CD4-positive, alpha-beta memory T cell (primary cell): ENCODE measurements at regions not wholly inside any gene's neighbourhood (a gene's known extent, or its start where the extent isn't known, plus 50 kb on each side); places are given as distances from the start of the nearest gene placed in this dataset.
A peak's percentile ranks its signal among the peaks of the same experiment; 100 is the strongest.

ENCODE experiments used
- CTCF ChIA-PET: fragments of 350-600 bp; sonication (Branson Sonifier 250); formaldehyde crosslinking; loops from one replicate; lab custom pipeline; 2021; ENCODE audit warnings: inconsistent platforms; ENCODE audit not compliant: partially characterized antibody; lab: Charles Lee
- POLR2A ChIA-PET: fragments of 350-600 bp; sonication (Branson Sonifier 250); formaldehyde crosslinking; loops from one replicate; lab custom pipeline; 2021; ENCODE audit not compliant: partially characterized antibody; lab: Charles Lee
- DNase-seq, 5 donors: peaks; one replicate each; pipeline versions ENCODE4 v3.0.0 to v3.0.0-alpha.2; 2020 to 2022; ENCODE audit warnings: mixed read lengths in 1 of 5
- H3K27ac ChIP-seq: one replicate; pipeline ENCODE4 v1.7.0; 2013; ENCODE audit warnings: low read depth, low read length
- H3K27me3 ChIP-seq: 2 replicates; pipeline ENCODE4 v1.7.0; 2013; ENCODE audit warnings: mild to moderate bottlenecking, low read length, moderate library complexity; ENCODE audit not compliant: insufficient read depth
- H3K36me3 ChIP-seq: 2 replicates; pipeline ENCODE4 v1.7.0; 2013; ENCODE audit warnings: mild to moderate bottlenecking, low read length, moderate library complexity; ENCODE audit not compliant: insufficient read depth
- H3K4me1 ChIP-seq: 2 replicates; pipeline ENCODE4 v1.7.0; 2013; ENCODE audit warnings: mild to moderate bottlenecking, low read length, moderate library complexity; ENCODE audit not compliant: insufficient read depth
- H3K4me3 ChIP-seq, 2 donors: one replicate each; pipeline ENCODE4 v1.7.0; 2013; ENCODE audit warnings: low read length in 2 of 2, mild to moderate bottlenecking in 1 of 2
- H3K9me3 ChIP-seq, 2 donors: one replicate each; pipeline ENCODE4 v1.7.0; 2013; ENCODE audit warnings: low read length in 2 of 2, control low read depth in 1 of 2; ENCODE audit not compliant: control insufficient read depth in 1 of 2
- H3K27ac Mint-ChIP-seq, 7 donors: one replicate each; pipeline ENCODE4 v1.8.0; 2020 to 2021; ENCODE audit warnings: mixed read lengths in 7 of 7, mild to moderate bottlenecking in 6 of 7, inconsistent platforms in 3 of 7, moderate library complexity in 3 of 7
- H3K27me3 Mint-ChIP-seq, 2 donors: one replicate each; pipeline ENCODE4 v1.8.0; 2020 to 2021; ENCODE audit warnings: mixed read lengths in 2 of 2
- H3K36me3 Mint-ChIP-seq, 2 donors: one replicate each; pipeline ENCODE4 v1.8.0; 2020 to 2021; ENCODE audit warnings: mixed read lengths in 2 of 2, inconsistent platforms in 1 of 2, mild to moderate bottlenecking in 1 of 2
- H3K4me1 Mint-ChIP-seq, 4 donors: one replicate each; pipeline ENCODE4 v1.8.0; 2020 to 2021; ENCODE audit warnings: mixed read lengths in 4 of 4, mild to moderate bottlenecking in 1 of 4
- H3K4me3 Mint-ChIP-seq, 8 donors: one replicate each; pipeline ENCODE4 v1.8.0; 2020 to 2021; ENCODE audit warnings: mixed read lengths in 8 of 8, mild to moderate bottlenecking in 7 of 8, moderate library complexity in 6 of 8, inconsistent platforms in 3 of 8
- H3K9me3 Mint-ChIP-seq, 8 donors: one replicate each; pipeline ENCODE4 v1.8.0; 2020 to 2021; ENCODE audit warnings: mixed read lengths in 8 of 8, mild to moderate bottlenecking in 5 of 8, inconsistent platforms in 3 of 8, moderate library complexity in 1 of 8
- intact Hi-C: fragments of 100-400 bp; cut with micrococcal nuclease; formaldehyde crosslinking; loops from one replicate; pipeline ENCODE4 v1.15.1; 2023

GRCh38 chr5:160479220-160479619 is 57.6 kb downstream of the PTTG1 start:
- H3K27me3 Mint-ChIP-seq: no peaks in the 10 kb centered on the region
- no peak overlapping the region for H3K4me3 ChIP-seq

GRCh38 chr5:160479926-160480325 is 58.3 kb downstream of the PTTG1 start:
- Mint-ChIP-seq H3K4me1 (peaks cover 37 to 85% (median 55%) of the 10 kb centered on the region in 4 donors), H3K36me3 (peaks cover 4 to 17% of the 10 kb centered on the region in 2 donors), H3K9me3 (no peaks in the 10 kb centered on the region), H3K4me3 (peak overlapping the region in 3 of 8 donors; percentile 10 to 81 (median 29)), H3K27me3 (no peaks in the 10 kb centered on the region), H3K27ac (peak overlapping the region in 4 of 7 donors; percentile 36 to 94 (median 60))
- CTCF ChIA-PET: interaction anchor here (3.5 to 5.5 kb wide), 2 partner anchors 12 to 41 kb away, joined by 11 to 29 read pairs; no protein-coding TSS in a partner anchor
- H3K27me3 ChIP-seq: no peaks in the 10 kb centered on the region
- no peaks in the 10 kb centered on the region for H3K36me3 ChIP-seq
- no peaks in the 10 kb centered on the region for H3K9me3 ChIP-seq
- POLR2A ChIA-PET: interaction anchor here (3.5 kb wide), 1 partner anchor 12 kb away, joined by 35 read pairs; no protein-coding TSS in a partner anchor
- H3K27ac ChIP-seq: peak overlapping the region; percentile 1
- intact Hi-C loops: no loop called here
- no peak for DNase-seq
- H3K4me1 ChIP-seq: peaks cover 71% of the 10 kb centered on the region
- no peak overlapping the region for H3K4me3 ChIP-seq

More at GRCh38 chr5:160479220-160479619, 57.6 kb downstream of the PTTG1 start:
- DNase-seq: no peak
- Histone ChIP-seq H3K9me3 (no peaks in the 10 kb centered on the region), H3K27ac (no peak overlapping the region), H3K27me3 (no peaks in the 10 kb centered on the region), H3K36me3 (no peaks in the 10 kb centered on the region), H3K4me1 (peaks cover 71% of the 10 kb centered on the region)
- H3K4me3 Mint-ChIP-seq: peak overlapping the region in 3 of 8 donors; percentile 15 to 81 (median 17)
- CTCF ChIA-PET: interaction anchor here (2.1 to 5.5 kb wide), 3 partner anchors 11 to 41 kb away, joined by 9 to 29 read pairs (median 11); no protein-coding TSS in a partner anchor
- POLR2A ChIA-PET: interaction anchor here (3.5 kb wide), 1 partner anchor 11 kb away, joined by 35 read pairs; no protein-coding TSS in a partner anchor
- peak overlapping the region in 5 of 7 donors; percentile 24 to 94 (median 61) for H3K27ac Mint-ChIP-seq
- intact Hi-C loops: no loop called here
- no peaks in the 10 kb centered on the region for H3K9me3 Mint-ChIP-seq
- H3K4me1 Mint-ChIP-seq: peaks cover 36 to 85% (median 52%) of the 10 kb centered on the region in 4 donors
- H3K36me3 Mint-ChIP-seq: peaks cover 4 to 17% of the 10 kb centered on the region in 2 donors

GRCh38 chr5:160480652-160481051 is 59.0 kb downstream of the PTTG1 start:
- Histone ChIP-seq H3K9me3 (no peaks in the 10 kb centered on the region), H3K27me3 (no peaks in the 10 kb centered on the region), H3K4me1 (peaks cover 71% of the 10 kb centered on the region), H3K4me3 (no peak overlapping the region), H3K27ac (no peak overlapping the region), H3K36me3 (no peaks in the 10 kb centered on the region)
- Mint-ChIP-seq H3K36me3 (peaks cover 4 to 16% of the 10 kb centered on the region in 2 donors), H3K9me3 (no peaks in the 10 kb centered on the region), H3K4me3 (no peak overlapping the region), H3K27me3 (no peaks in the 10 kb centered on the region), H3K27ac (peak overlapping the region in 4 of 7 donors; percentile 46 to 94 (median 78)), H3K4me1 (peaks cover 37 to 85% (median 57%) of the 10 kb centered on the region in 4 donors)
- CTCF ChIA-PET: interaction anchor here (0.6 to 5.5 kb wide), 4 partner anchors 13 to 891 kb away, joined by 3 to 29 read pairs (median 3); no protein-coding TSS in a partner anchor
- intact Hi-C loops: no loop called here
- POLR2A ChIA-PET: interaction anchor here (0.7 to 1.5 kb wide), 2 partner anchors 10 to 14 kb away, joined by 3 read pairs; no protein-coding TSS in a partner anchor
- no peak for DNase-seq

GRCh38 chr5:160484678-160485077 is 63.0 kb downstream of the PTTG1 start:
- Mint-ChIP-seq H3K4me1 (peaks cover 25 to 68% (median 41%) of the 10 kb centered on the region in 4 donors), H3K27me3 (no peaks in the 10 kb centered on the region), H3K4me3 (peak overlapping the region in 2 of 8 donors; percentile 22 to 51), H3K9me3 (no peaks in the 10 kb centered on the region), H3K36me3 (peaks cover 9 to 28% of the 10 kb centered on the region in 2 donors), H3K27ac (peak overlapping the region; percentile 27 to 90 (median 76))
- Histone ChIP-seq H3K9me3 (no peaks in the 10 kb centered on the region), H3K4me1 (peaks cover 50% of the 10 kb centered on the region), H3K4me3 (no peak overlapping the region), H3K27me3 (no peaks in the 10 kb centered on the region), H3K27ac (no peak overlapping the region), H3K36me3 (no peaks in the 10 kb centered on the region)
- no peak for DNase-seq
- POLR2A ChIA-PET: interaction anchor here (1.4 to 3.2 kb wide), 4 partner anchors 9 to 46 kb away, joined by 6 to 27 read pairs (median 8); no protein-coding TSS in a partner anchor
- intact Hi-C loops: no loop called here
- CTCF ChIA-PET: interaction anchor here (1.4 to 1.9 kb wide), 3 partner anchors 23 to 46 kb away, joined by 3 to 8 read pairs (median 5); no protein-coding TSS in a partner anchor

- Histone ChIP-seq H3K27ac (peak overlapping the region; percentile 15), H3K36me3 (no peaks in the 10 kb centered on the region), H3K27me3 (no peaks in the 10 kb centered on the region), H3K4me1 (peaks cover 43% of the 10 kb centered on the region), H3K9me3 (no peaks in the 10 kb centered on the region), H3K4me3 (no peak overlapping the region)
- CTCF ChIA-PET: interaction anchor here (1.4 to 1.9 kb wide), 3 partner anchors 22 to 47 kb away, joined by 3 to 8 read pairs (median 5); no protein-coding TSS in a partner anchor
- H3K27ac Mint-ChIP-seq: peak overlapping the region; percentile 27 to 90 (median 70)
- DNase-seq: no peak
- H3K4me1 Mint-ChIP-seq: peaks cover 22 to 60% (median 35%) of the 10 kb centered on the region in 4 donors
- H3K27me3 Mint-ChIP-seq: no peaks in the 10 kb centered on the region
- H3K4me3 Mint-ChIP-seq: peak overlapping the region in 3 of 8 donors; percentile 22 to 72 (median 54)
- peaks cover 9 to 25% of the 10 kb centered on the region in 2 donors for H3K36me3 Mint-ChIP-seq
- intact Hi-C loops: no loop called here
- H3K9me3 Mint-ChIP-seq: no peaks in the 10 kb centered on the region
- POLR2A ChIA-PET: interaction anchor here (0.6 to 3.2 kb wide), 6 partner anchors 10 to 64 kb away, joined by 3 to 27 read pairs (median 6); no protein-coding TSS in a partner anchor
These were observed 63.8 kb downstream of the PTTG1 start for GRCh38 chr5:160485364-160485969.

GRCh38 chr5:160486573-160486972 is 64.9 kb downstream of the PTTG1 start:
- H3K27me3 Mint-ChIP-seq: no peaks in the 10 kb centered on the region
- H3K4me3 Mint-ChIP-seq: peak overlapping the region in 7 of 8 donors; percentile 5 to 72 (median 54)
- H3K4me1 ChIP-seq: peaks cover 40% of the 10 kb centered on the region

More at GRCh38 chr5:160486573-160486972, 64.9 kb downstream of the PTTG1 start:
- Histone ChIP-seq H3K27ac (peak overlapping the region; percentile 15), H3K36me3 (no peaks in the 10 kb centered on the region), H3K27me3 (no peaks in the 10 kb centered on the region), H3K9me3 (no peaks in the 10 kb centered on the region), H3K4me3 (no peak overlapping the region)
- H3K27ac Mint-ChIP-seq: peak overlapping the region; percentile 60 to 90 (median 72)
- H3K36me3 Mint-ChIP-seq: peaks cover 9 to 25% of the 10 kb centered on the region in 2 donors
- POLR2A ChIA-PET: interaction anchor here (0.7 to 3.2 kb wide), 6 partner anchors 9 to 67 kb away, joined by 3 to 27 read pairs (median 4); no protein-coding TSS in a partner anchor
- H3K9me3 Mint-ChIP-seq: no peaks in the 10 kb centered on the region
- CTCF ChIA-PET: no interaction called here
- peaks cover 25 to 55% (median 33%) of the 10 kb centered on the region in 4 donors for H3K4me1 Mint-ChIP-seq
- DNase-seq: peak in 3 of 5 donors; percentile 26 to 68 (median 29)
- intact Hi-C loops: loop anchor here (2.0 kb wide), 1 partner anchor 18 kb away; no protein-coding TSS in a partner anchor
